ENCODE measurements at regions not wholly inside any gene's neighbourhood (a gene's known extent, or its start where the extent isn't known, plus 50 kb on each side); places are given as distances from the start of the nearest gene placed in this dataset.

DNA sequence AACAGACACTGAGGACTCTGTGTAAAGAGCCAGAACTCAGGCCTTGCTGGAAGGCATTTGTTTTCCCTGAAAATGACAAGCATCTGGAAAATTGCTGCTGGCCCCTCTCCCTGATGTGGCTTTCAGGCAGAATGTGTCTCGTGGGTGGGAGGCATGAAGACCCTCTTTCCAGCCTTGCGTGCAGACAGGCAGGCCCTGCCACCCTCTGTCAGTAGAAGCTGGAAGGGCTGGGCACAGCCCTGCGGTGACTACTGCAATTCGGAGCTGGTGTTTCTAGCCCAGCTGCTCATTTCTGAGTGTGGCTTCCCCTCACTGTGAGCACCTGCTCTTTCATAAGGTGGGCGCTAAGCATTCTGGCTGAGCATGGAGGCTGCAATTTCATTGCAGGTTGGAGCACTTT is 349.9 kb downstream of the PTPRU start:
- 25% methylated on average over 2 of the region's 5 CpGs for WGBS
- H3K4me1 ChIP-seq: no peaks in the 10 kb centered on the region
- no peak overlapping the region for H3K27ac ChIP-seq (replicated peaks in 1 of 4)
- TF ChIP-seq, protein P1, sequence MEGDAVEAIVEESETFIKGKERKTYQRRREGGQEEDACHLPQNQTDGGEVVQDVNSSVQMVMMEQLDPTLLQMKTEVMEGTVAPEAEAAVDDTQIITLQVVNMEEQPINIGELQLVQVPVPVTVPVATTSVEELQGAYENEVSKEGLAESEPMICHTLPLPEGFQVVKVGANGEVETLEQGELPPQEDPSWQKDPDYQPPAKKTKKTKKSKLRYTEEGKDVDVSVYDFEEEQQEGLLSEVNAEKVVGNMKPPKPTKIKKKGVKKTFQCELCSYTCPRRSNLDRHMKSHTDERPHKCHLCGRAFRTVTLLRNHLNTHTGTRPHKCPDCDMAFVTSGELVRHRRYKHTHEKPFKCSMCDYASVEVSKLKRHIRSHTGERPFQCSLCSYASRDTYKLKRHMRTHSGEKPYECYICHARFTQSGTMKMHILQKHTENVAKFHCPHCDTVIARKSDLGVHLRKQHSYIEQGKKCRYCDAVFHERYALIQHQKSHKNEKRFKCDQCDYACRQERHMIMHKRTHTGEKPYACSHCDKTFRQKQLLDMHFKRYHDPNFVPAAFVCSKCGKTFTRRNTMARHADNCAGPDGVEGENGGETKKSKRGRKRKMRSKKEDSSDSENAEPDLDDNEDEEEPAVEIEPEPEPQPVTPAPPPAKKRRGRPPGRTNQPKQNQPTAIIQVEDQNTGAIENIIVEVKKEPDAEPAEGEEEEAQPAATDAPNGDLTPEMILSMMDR (IDR thresholded peaks at IDR 0.05): no peak
- no peak for TF ChIP-seq EP300 (IDR thresholded peaks at IDR 0.05)
- TF ChIP-seq POLR2AphosphoS5 (IDR thresholded peaks at IDR 0.05): no peak
- TF ChIP-seq POLR2A (IDR thresholded peaks at IDR 0.05; ENCODE audit: low read depth): no peak
- H3K9me3 ChIP-seq: no peaks in the 10 kb centered on the region
- no peak overlapping the region for H3K4me3 ChIP-seq
- no peaks in the 10 kb centered on the region for H3K36me3 ChIP-seq
- peaks cover 0 to 44% (median 0%) of the 10 kb centered on the region in 4 donors for H3K27me3 ChIP-seq
- intact Hi-C loops (cut with DNase I): no loop called here
- peak; percentile 86 for DNase-seq (ENCODE audit: extremely low spot score)

DNA sequence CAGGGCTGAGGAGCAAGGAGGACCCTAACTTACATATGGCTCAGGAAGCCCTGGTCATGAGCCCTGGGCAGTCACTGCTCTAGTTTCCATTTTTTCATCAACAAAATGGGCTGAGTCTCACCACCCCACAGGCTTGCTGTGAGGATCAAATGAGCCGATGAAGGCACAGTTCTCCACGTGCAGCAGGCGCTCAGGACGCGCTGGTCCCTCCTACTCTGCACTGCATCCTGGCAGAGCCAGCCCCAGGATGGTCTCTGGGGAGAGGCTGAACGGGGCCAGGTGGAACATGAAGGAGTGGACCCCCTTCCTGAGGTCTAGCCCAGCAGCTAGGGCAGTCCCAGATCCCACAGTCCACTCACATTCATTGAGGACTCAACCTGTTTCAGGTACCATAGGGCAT is 349.3 kb downstream of the PTPRU start:
- TF ChIP-seq POLR2A (IDR thresholded peaks at IDR 0.05; ENCODE audit: low read depth) (no peak), POLR2AphosphoS5 (IDR thresholded peaks at IDR 0.05) (no peak), EP300 (IDR thresholded peaks at IDR 0.05) (no peak)
- TF ChIP-seq, protein P1 (IDR thresholded peaks at IDR 0.05): no peak
- H3K27ac ChIP-seq (replicated peaks in 1 of 4): no peak overlapping the region
- H3K4me3 ChIP-seq: no peak overlapping the region
- H3K27me3 ChIP-seq: peaks cover 0 to 50% (median 0%) of the 10 kb centered on the region in 4 donors
- DNase-seq (ENCODE audit: extremely low spot score): no peak
- H3K4me1 ChIP-seq: no peaks in the 10 kb centered on the region
- no peaks in the 10 kb centered on the region for H3K9me3 ChIP-seq
- intact Hi-C loops (cut with DNase I): no loop called here
- 85% methylated on average over 6 of the region's 6 CpGs for WGBS
- no peaks in the 10 kb centered on the region for H3K36me3 ChIP-seq

DNA sequence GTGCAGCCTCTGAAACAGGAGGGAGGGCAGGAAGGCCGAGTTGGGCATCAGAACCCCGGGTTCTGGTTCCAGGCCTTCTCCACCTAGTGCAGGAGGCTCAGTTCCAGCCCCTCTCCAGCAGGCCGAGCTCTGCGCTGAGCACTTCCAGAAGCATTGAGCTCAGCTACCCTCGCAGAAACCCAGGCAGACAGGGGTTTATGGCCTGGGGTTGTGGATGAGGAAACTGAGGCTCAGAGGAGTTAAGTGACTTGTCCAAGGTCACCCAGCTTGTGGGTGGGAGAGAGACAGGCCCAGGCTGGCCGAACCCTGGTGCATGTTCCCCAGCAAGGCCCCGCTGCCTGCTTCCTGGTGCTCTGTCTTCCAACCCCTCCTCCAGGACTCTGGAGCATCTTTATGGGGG is 348.9 kb downstream of the PTPRU start:
- H3K4me1 ChIP-seq: no peaks in the 10 kb centered on the region
- WGBS: 77% methylated on average over 7 of the region's 7 CpGs
- peaks cover 0 to 52% (median 0%) of the 10 kb centered on the region in 4 donors for H3K27me3 ChIP-seq
- intact Hi-C loops (cut with DNase I): no loop called here
- H3K36me3 ChIP-seq: no peaks in the 10 kb centered on the region
- no peak overlapping the region for H3K4me3 ChIP-seq
- H3K27ac ChIP-seq (replicated peaks in 1 of 4): no peak overlapping the region
- TF ChIP-seq EP300 (IDR thresholded peaks at IDR 0.05): no peak
- no peak for TF ChIP-seq POLR2AphosphoS5 (IDR thresholded peaks at IDR 0.05)
- TF ChIP-seq, protein P1 (IDR thresholded peaks at IDR 0.05): no peak
- no peak for TF ChIP-seq POLR2A (IDR thresholded peaks at IDR 0.05; ENCODE audit: low read depth)
- no peaks in the 10 kb centered on the region for H3K9me3 ChIP-seq
- no peak for DNase-seq (ENCODE audit: extremely low spot score)

DNA sequence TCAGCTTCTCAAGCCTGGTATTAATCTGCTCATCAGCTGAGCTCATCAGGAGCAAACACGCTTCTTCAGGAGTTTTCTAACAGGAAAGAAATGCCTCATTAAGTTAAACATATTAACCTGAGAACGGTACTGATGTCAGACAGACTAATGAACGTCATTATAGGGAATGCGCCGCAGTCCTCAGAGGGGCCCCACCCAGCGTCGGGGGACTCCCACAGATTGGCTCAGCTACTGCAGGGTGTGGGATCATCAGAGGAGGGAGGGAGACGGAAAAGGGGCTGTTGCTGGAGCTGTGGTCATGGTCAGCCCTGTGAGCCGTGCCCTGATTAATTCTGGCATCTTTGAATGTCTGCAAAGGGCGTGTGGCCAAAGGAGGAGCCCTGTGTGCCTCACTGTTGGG is 348.5 kb downstream of the PTPRU start:
- no peaks in the 10 kb centered on the region for H3K9me3 ChIP-seq
- no peak overlapping the region for H3K4me3 ChIP-seq
- 56% methylated on average over 10 of the region's 10 CpGs for WGBS
- H3K27me3 ChIP-seq: peaks cover 0 to 54% (median 0%) of the 10 kb centered on the region in 4 donors
- no peaks in the 10 kb centered on the region for H3K4me1 ChIP-seq
- H3K36me3 ChIP-seq: no peaks in the 10 kb centered on the region
- DNase-seq (ENCODE audit: extremely low spot score): no peak
- intact Hi-C loops (cut with DNase I): no loop called here
- TF ChIP-seq POLR2AphosphoS5 (IDR thresholded peaks at IDR 0.05) (no peak), POLR2A (IDR thresholded peaks at IDR 0.05; ENCODE audit: low read depth) (no peak), EP300 (IDR thresholded peaks at IDR 0.05) (no peak)
- TF ChIP-seq, protein P1 (IDR thresholded peaks at IDR 0.05): no peak
- H3K27ac ChIP-seq (replicated peaks in 1 of 4): no peak overlapping the region

DNA sequence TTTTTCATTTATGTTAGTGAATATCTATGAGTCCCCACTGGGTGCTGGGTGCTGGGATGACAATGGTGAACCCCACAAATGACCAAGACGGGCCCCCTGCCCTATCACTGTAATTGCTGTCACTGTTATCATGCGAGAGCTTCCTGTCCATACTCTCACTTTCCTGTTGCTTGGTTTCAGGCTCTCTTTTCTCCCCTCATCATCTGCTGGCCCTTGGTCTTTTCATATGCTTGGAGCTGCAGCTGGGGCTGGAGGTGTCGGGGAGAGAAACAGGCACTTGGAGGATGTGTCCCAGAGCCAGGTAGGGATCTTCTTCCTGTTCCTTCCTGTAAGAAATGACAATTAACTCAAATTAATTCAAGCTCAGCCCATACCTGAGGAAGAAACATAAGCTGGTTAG is 348.0 kb downstream of the PTPRU start:
- intact Hi-C loops (cut with DNase I): no loop called here
- Histone ChIP-seq H3K4me1 (no peaks in the 10 kb centered on the region), H3K36me3 (no peaks in the 10 kb centered on the region), H3K9me3 (no peaks in the 10 kb centered on the region), H3K4me3 (no peak overlapping the region), H3K27me3 (peaks cover 0 to 50% (median 0%) of the 10 kb centered on the region in 4 donors), H3K27ac (replicated peaks in 1 of 4) (no peak overlapping the region)
- TF ChIP-seq, protein P1 (IDR thresholded peaks at IDR 0.05): no peak
- TF ChIP-seq POLR2A (IDR thresholded peaks at IDR 0.05; ENCODE audit: low read depth): no peak
- TF ChIP-seq POLR2AphosphoS5 (IDR thresholded peaks at IDR 0.05): no peak
- TF ChIP-seq EP300 (IDR thresholded peaks at IDR 0.05): no peak
- no peak for DNase-seq (ENCODE audit: extremely low spot score)
- 61% methylated on average over 3 of the region's 3 CpGs for WGBS

Measured in esophagus muscularis mucosa (tissue), 4 donors.